Left ventricle myocardium superior (tissue), 1 donor: ENCODE measurements at regions not wholly inside any gene's neighbourhood (a gene's known extent, or its start where the extent isn't known, plus 50 kb on each side); places are given as distances from the start of the nearest gene placed in this dataset.
A peak's percentile ranks its signal among the peaks of the same experiment; 100 is the strongest.

Experiments
- ATAC-seq: fragments of 200-7000 bp; cut with Tn5 transposase; one replicate; pipeline ENCODE4 v1.9.1; 2020; ENCODE audit warnings: mild to moderate bottlenecking, moderate library complexity
- DNase-seq: peaks from one replicate; pipeline ENCODE4 v3.0.0-alpha.2; 2020
- intact Hi-C: fragments of 100-400 bp; cut with micrococcal nuclease; formaldehyde crosslinking; loops from one replicate; pipeline ENCODE4 v1.11.0; 2022
- donor health status: DM: no; HTN: yes; CAD: no; lungs with severe emphysema.

GRCh38 chr12:124177276-124177950 lies 117.5 kb upstream of the RFLNA start:
- intact Hi-C loops, result no loop called here

GRCh38 chr12:124177951-124178316 lies 117.0 kb upstream of the RFLNA start:
- no peak for ATAC-seq
- DNase-seq, result no peak
- intact Hi-C loops, result no loop called here

More at GRCh38 chr12:124177276-124177950, 117.5 kb upstream of the RFLNA start:
- no peak for ATAC-seq
- DNase-seq, result no peak

GRCh38 chr12:124179936-124180607 lies 114.8 kb upstream of the RFLNA start:
- ATAC-seq (no peak), DNase-seq (no peak)
- intact Hi-C loops, result no loop called here

GRCh38 chr12:124183172-124183571 lies 111.7 kb upstream of the RFLNA start:
- DNase-seq (no peak), ATAC-seq (no peak)
- intact Hi-C loops, result no loop called here

- no peak for ATAC-seq
- intact Hi-C loops, result no loop called here
- DNase-seq, result no peak
These were observed 110.4 kb upstream of the RFLNA start for GRCh38 chr12:124184456-124184855.

- intact Hi-C loops, result no loop called here
- DNase-seq (no peak), ATAC-seq (no peak)
These were observed 108.8 kb upstream of the RFLNA start for GRCh38 chr12:124185971-124186686.

GRCh38 chr12:124188084-124188483 lies 106.8 kb upstream of the RFLNA start:
- intact Hi-C loops, result no loop called here
- DNase-seq, result no peak
- ATAC-seq, result no peak

GRCh38 chr12:124188561-124189405 lies 106.1 kb upstream of the RFLNA start:
- ATAC-seq, result peak; percentile 65
- DNase-seq, result no peak
- intact Hi-C loops, result no loop called here

- intact Hi-C loops, result no loop called here
- ATAC-seq (no peak), DNase-seq (no peak)
These were observed 104.4 kb upstream of the RFLNA start for GRCh38 chr12:124190312-124191023.

- intact Hi-C loops, result no loop called here
- ATAC-seq (no peak), DNase-seq (no peak)
These were observed 103.9 kb upstream of the RFLNA start for GRCh38 chr12:124191024-124191359.

- DNase-seq (no peak), ATAC-seq (no peak)
- intact Hi-C loops, result no loop called here
These were observed 102.9 kb upstream of the RFLNA start for GRCh38 chr12:124191966-124192365.

GRCh38 chr12:124194264-124194892 lies 100.5 kb upstream of the RFLNA start:
- no peak for ATAC-seq
- intact Hi-C loops, result no loop called here
- DNase-seq, result no peak

- DNase-seq (no peak), ATAC-seq (no peak)
- intact Hi-C loops, result no loop called here
These were observed 99.9 kb upstream of the RFLNA start for GRCh38 chr12:124194893-124195566.

- intact Hi-C loops, result no loop called here
- DNase-seq (no peak), ATAC-seq (no peak)
These were observed 99.3 kb upstream of the RFLNA start for GRCh38 chr12:124195567-124195942.

GRCh38 chr12:124196236-124196635 lies 98.7 kb upstream of the RFLNA start:
- intact Hi-C loops, result no loop called here
- ATAC-seq (no peak), DNase-seq (no peak)

- intact Hi-C loops, result no loop called here
- DNase-seq (no peak), ATAC-seq (no peak)
These were observed 93.6 kb upstream of the RFLNA start for GRCh38 chr12:124201248-124201647.

GRCh38 chr12:124203176-124203575 lies 91.7 kb upstream of the RFLNA start:
- DNase-seq (no peak), ATAC-seq (no peak)
- intact Hi-C loops, result no loop called here

- ATAC-seq (no peak), DNase-seq (no peak)
- intact Hi-C loops, result no loop called here
These were observed 89.5 kb upstream of the RFLNA start for GRCh38 chr12:124205405-124205804.
